ENCODE measurements at regions not wholly inside any gene's neighbourhood (a gene's known extent, or its start where the extent isn't known, plus 50 kb on each side); places are given as distances from the start of the nearest gene placed in this dataset.

DNA sequence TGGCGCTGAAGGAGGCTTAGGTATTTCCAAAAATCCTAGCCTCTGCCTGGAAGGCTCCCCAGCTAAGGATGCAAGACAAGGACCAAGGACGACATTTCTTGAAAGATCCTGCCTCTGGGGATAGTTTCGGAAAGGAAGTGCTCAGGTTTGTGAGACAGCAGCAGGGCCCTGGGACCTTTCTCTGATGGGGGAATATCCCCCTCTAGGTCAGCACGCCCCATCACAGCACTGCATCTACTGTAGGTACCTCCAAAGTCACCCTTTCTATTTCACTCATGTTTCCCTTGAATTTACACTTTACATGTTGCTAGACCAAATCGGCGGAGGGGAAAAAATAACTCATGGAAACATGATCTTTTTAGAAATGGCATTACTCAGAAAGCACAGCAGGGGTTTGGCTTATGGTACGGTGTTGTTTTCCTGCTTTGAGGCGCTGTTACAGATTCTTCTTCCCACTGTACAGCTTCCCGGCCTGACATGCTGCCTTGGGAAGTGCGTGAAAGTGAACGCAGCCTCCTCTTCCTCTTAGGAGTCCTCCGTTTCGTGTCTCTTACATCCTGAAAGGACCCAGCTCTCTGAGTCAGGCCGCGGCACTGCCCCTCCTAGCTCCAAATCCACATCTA lies 77.2 kb upstream of the DHRSX start:
- TF ChIP-seq, protein P1, sequence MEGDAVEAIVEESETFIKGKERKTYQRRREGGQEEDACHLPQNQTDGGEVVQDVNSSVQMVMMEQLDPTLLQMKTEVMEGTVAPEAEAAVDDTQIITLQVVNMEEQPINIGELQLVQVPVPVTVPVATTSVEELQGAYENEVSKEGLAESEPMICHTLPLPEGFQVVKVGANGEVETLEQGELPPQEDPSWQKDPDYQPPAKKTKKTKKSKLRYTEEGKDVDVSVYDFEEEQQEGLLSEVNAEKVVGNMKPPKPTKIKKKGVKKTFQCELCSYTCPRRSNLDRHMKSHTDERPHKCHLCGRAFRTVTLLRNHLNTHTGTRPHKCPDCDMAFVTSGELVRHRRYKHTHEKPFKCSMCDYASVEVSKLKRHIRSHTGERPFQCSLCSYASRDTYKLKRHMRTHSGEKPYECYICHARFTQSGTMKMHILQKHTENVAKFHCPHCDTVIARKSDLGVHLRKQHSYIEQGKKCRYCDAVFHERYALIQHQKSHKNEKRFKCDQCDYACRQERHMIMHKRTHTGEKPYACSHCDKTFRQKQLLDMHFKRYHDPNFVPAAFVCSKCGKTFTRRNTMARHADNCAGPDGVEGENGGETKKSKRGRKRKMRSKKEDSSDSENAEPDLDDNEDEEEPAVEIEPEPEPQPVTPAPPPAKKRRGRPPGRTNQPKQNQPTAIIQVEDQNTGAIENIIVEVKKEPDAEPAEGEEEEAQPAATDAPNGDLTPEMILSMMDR (IDR thresholded peaks at IDR 0.05; ENCODE audit: borderline replicate concordance, insufficient read depth, low read depth, low read length): no peak
- H3K4me3 ChIP-seq (ENCODE audit: low read depth, low read length): no peak overlapping the region

DNA sequence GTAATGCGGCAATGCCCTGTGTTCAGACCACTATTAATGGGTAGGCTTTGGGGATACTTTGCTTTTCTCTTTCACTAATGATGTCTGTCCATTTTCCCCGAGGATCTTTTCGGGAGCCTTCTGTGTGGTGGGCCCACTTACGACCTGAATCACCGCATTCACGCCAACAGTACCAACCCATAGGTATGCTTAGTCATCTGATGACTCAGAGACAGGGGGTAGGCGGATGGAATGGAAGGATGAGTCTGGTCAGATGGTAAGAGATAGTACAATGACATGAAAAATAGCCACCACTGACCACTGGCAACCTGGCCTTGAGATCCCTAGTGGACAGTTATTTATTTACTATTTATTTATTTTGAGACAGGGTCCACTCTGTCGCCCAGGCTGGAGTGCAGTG lies 76.0 kb upstream of the DHRSX start:
- no peak overlapping the region for H3K4me3 ChIP-seq (ENCODE audit: low read depth, low read length)
- TF ChIP-seq, protein P1 (IDR thresholded peaks at IDR 0.05; ENCODE audit: borderline replicate concordance, insufficient read depth, low read depth, low read length): no peak

DNA sequence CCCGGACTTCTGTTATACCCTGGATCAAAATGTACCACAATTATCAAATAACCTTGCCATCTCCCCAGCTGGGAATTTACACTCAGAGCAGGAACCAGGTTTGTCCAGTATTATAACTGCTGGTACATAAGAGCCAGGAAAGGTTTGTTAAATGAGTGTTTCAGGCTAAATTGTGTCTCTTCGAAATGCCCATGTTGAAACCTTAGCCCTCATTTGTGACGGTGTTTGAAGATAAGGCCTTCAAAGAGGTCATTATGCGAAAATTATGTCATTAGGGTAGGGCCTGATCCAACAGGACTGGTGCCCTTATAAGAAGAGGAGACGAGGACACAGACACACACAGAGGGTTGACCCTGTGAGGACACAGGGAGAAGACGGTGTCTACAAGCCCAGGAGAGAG lies 73.5 kb upstream of the DHRSX start:
- TF ChIP-seq, protein P1 (IDR thresholded peaks at IDR 0.05; ENCODE audit: borderline replicate concordance, insufficient read depth, low read depth, low read length): no peak
- H3K4me3 ChIP-seq (ENCODE audit: low read depth, low read length): no peak overlapping the region

DNA sequence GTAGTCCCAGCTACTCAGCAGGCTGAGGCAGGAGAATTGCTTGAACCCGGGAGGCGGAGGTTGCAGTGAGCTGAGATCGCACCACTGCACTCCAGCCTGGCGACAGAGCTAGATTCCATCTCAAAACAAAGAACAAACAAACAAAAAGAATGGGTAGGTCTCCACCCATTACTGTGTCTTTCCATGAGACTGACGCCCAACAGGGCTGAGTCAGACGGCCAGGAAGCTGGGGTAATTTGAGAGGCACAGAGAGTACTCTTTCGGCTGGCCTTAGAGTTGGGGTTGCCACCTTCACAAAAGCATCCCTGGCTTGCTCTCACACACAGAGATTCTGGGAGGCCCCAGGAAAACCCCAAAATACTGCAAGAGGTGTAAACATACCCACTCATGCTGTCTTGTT lies 72.0 kb upstream of the DHRSX start:
- H3K4me3 ChIP-seq (ENCODE audit: low read depth, low read length): no peak overlapping the region
- TF ChIP-seq, protein P1 (IDR thresholded peaks at IDR 0.05; ENCODE audit: borderline replicate concordance, insufficient read depth, low read depth, low read length): no peak

DNA sequence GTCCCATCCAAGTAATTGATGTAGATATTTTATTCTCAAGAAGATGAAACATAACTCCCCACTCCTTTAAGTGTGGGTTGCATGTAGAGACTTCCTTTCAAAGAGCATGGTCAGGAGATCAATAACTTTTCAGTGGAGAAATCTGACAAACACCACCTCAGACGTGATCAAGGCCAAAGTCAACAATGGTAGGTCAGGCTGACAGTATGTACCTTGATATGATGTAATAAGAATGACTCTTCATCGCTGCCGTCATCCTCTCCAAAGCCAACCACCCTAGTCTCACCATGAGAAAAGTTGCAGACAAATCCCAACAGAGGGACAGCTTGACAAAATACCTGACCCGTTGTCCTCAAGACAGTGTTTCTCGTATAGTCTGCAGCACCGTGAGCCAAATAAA lies 67.3 kb upstream of the DHRSX start:
- no peak overlapping the region for H3K4me3 ChIP-seq (ENCODE audit: low read depth, low read length)
- TF ChIP-seq, protein P1 (IDR thresholded peaks at IDR 0.05; ENCODE audit: borderline replicate concordance, insufficient read depth, low read depth, low read length): no peak

DNA sequence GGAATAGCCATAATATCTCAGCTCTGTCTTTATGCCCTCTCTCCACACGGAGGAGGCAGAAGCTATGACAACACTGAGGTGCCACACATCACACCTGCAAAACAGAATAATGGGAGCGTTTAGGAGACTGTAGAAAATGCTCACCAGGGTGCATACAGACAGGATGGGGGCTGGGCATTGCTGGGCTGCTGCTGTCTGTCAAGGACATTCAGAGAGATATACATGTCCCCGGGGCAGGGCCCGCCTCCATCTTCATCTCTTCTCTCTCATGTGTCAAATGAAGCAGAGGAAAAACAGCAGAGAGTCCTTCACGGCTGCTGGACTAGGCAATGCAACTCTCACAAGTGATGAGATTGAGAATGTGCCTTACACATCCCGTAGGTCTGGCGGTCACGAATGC lies 65.3 kb upstream of the DHRSX start:
- no peak overlapping the region for H3K4me3 ChIP-seq (ENCODE audit: low read depth, low read length)
- TF ChIP-seq, protein P1 (IDR thresholded peaks at IDR 0.05; ENCODE audit: borderline replicate concordance, insufficient read depth, low read depth, low read length): no peak

DNA sequence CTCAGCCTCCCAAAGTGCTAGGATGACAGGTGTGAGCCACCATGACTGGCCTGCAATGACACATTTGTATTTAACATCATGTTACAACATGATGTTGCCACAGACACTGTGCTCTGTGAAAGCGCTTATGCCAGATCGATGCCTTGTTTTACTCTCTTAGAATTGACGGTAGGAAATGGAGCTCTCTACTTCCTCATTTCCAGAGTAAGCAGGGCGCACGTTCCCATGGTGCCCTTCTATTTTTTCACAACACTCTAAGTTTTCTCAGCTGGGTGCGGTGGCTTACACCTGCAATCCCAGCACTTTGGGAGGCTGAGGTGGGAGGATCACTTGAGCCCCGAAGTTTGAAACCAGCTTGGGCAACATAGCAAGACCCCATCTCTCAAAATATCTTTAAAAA lies 60.7 kb upstream of the DHRSX start:
- TF ChIP-seq, protein P1 (IDR thresholded peaks at IDR 0.05; ENCODE audit: borderline replicate concordance, insufficient read depth, low read depth, low read length): no peak
- H3K4me3 ChIP-seq (ENCODE audit: low read depth, low read length): no peak overlapping the region
